Tibial nerve (tissue), 4 donors: ENCODE measurements at regions not wholly inside any gene's neighbourhood (a gene's known extent, or its start where the extent isn't known, plus 50 kb on each side); places are given as distances from the start of the nearest gene placed in this dataset.

ENCODE experiments used
- DNase-seq, 2 donors: peaks; one replicate each; pipeline ENCODE4 v3.0.0-alpha.2; 2019; ENCODE audit warnings: low spot score in 2 of 2
- H3K27ac ChIP-seq, 4 donors: fragments of 200-600 bp; sonication (generic) in 3 of 4; one replicate each; pipeline ENCODE4 v1.5.1; 2017 to 2019; ENCODE audit warnings: mild to moderate bottlenecking in 1 of 4
- H3K27me3 ChIP-seq, 2 donors: fragments of 200-600 bp; sonication (generic) in 1 of 2; one replicate each; pipeline versions ENCODE4 v1.5.1 to v1.6.0; 2017 to 2019
- H3K36me3 ChIP-seq, 3 donors: fragments of 200-600 bp; sonication (generic); one replicate each; pipeline ENCODE4 v1.5.1; 2018 to 2019
- H3K4me1 ChIP-seq, 4 donors: fragments of 200-600 bp; sonication (generic) in 3 of 4; one replicate each; pipeline ENCODE4 v1.5.1; 2017 to 2019
- H3K4me3 ChIP-seq, 4 donors: fragments of 200-600 bp; sonication (generic) in 3 of 4; one replicate each; pipeline ENCODE4 v1.5.1; 2017 to 2019; ENCODE audit warnings: mild to moderate bottlenecking in 1 of 4, moderate library complexity in 1 of 4
- H3K9me3 ChIP-seq, 4 donors: fragments of 200-600 bp; sonication (generic) in 3 of 4; one replicate each; pipeline ENCODE4 v1.5.1; 2017 to 2019
- EP300 ChIP-seq, 2 donors: sonication (generic); formaldehyde crosslinking; IDR thresholded peaks; one replicate each; pipeline ENCODE4 v1.6.1; 2017; ENCODE audit warnings: antibody characterized with exemption in 2 of 2, mild to moderate bottlenecking in 1 of 2
- POLR2A ChIP-seq, 2 donors: fragments of 450-650 bp; IDR thresholded peaks; one replicate each; pipeline ENCODE4 v1.6.1; 2017; ENCODE audit warnings: antibody characterized with exemption in 2 of 2, mild to moderate bottlenecking in 2 of 2, moderate library complexity in 2 of 2
- WGBS, 2 donors: methylation state at CpG; one replicate each; pipeline ENCODE4 v1.1.5; 2018; 5-methylcytosine and 5-hydroxymethylcytosine counted together
- TF ChIP-seq, protein P1 (sequence below), 5 experiments: fragments of 200-600 bp in 3 of 5; fragments of 450-650 bp in 2 of 5; sonication (generic) in 3 of 5; IDR thresholded peaks; one replicate each; pipeline ENCODE4 v1.5.1; 2016 to 2019; ENCODE audit warnings: antibody characterized with exemption in 5 of 5, mild to moderate bottlenecking in 3 of 5, moderate library complexity in 2 of 5

DNA sequence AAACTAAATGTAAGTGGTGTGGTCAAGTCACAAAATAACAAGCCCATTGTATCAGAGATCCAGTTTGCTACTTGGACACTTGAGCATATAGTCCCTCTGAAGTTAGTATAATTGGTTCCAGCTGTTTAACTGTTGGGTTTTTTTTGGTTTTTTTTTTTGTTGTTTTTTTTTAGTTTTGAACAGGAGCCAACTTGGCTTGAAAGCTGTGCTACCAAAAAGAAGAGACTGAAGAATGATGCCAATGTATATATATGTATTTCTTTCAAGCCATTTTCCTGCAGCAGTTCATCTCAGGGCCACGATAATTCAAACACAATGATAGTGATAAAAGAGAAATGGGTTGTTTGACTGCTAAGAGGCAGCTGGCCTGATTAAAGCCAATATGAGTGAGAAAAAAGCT, 138.3 kb downstream of the PCDH18 start:
- Histone ChIP-seq H3K27ac (no peak overlapping the region), H3K36me3 (no peaks in the 10 kb centered on the region), H3K4me1 (peaks cover 0 to 19% (median 6%) of the 10 kb centered on the region in 4 donors), H3K27me3 (no peaks in the 10 kb centered on the region), H3K4me3 (no peak overlapping the region), H3K9me3 (no peaks in the 10 kb centered on the region)
- TF ChIP-seq POLR2A (IDR thresholded peaks at IDR 0.05) (no peak), EP300 (IDR thresholded peaks at IDR 0.05) (no peak)
- TF ChIP-seq, protein P1, sequence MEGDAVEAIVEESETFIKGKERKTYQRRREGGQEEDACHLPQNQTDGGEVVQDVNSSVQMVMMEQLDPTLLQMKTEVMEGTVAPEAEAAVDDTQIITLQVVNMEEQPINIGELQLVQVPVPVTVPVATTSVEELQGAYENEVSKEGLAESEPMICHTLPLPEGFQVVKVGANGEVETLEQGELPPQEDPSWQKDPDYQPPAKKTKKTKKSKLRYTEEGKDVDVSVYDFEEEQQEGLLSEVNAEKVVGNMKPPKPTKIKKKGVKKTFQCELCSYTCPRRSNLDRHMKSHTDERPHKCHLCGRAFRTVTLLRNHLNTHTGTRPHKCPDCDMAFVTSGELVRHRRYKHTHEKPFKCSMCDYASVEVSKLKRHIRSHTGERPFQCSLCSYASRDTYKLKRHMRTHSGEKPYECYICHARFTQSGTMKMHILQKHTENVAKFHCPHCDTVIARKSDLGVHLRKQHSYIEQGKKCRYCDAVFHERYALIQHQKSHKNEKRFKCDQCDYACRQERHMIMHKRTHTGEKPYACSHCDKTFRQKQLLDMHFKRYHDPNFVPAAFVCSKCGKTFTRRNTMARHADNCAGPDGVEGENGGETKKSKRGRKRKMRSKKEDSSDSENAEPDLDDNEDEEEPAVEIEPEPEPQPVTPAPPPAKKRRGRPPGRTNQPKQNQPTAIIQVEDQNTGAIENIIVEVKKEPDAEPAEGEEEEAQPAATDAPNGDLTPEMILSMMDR (IDR thresholded peaks at IDR 0.05) = no peak
- DNase-seq = no peak
- 53 to 76% methylated on average over 1 of the region's 1 CpG for WGBS, 2 donors

DNA sequence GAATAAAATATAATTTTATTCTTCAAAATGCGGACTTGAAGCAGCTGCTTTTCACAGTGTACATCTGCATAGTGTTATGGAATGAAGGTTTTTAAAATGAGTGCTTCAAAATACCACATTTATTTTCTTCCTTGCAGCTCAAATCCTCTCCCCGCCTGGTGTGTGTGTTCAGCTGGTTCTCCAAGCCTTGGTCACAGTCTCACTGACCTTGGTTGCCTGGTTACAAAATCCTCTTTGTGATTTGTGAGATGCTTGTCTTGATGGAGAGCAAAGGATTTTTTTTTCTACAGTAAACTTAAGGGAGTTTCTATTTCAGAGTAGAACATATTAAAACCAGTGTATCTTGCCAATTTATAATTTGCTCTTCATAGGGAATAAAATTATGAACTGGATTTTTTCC, 139.2 kb downstream of the PCDH18 start:
- Histone ChIP-seq H3K27ac (peak overlapping the region in 1 of 4 donors; percentile 62), H3K4me1 (peaks cover 0 to 19% (median 6%) of the 10 kb centered on the region in 4 donors), H3K9me3 (no peaks in the 10 kb centered on the region), H3K27me3 (no peaks in the 10 kb centered on the region), H3K36me3 (no peaks in the 10 kb centered on the region), H3K4me3 (no peak overlapping the region)
- 35 to 38% methylated on average over 2 of the region's 2 CpGs for WGBS, 2 donors
- DNase-seq = peak in 1 of 2 donors; percentile 34
- TF ChIP-seq POLR2A (IDR thresholded peaks at IDR 0.05) (no peak), EP300 (IDR thresholded peaks at IDR 0.05) (no peak)
- TF ChIP-seq, protein P1 (IDR thresholded peaks at IDR 0.05) = no peak

DNA sequence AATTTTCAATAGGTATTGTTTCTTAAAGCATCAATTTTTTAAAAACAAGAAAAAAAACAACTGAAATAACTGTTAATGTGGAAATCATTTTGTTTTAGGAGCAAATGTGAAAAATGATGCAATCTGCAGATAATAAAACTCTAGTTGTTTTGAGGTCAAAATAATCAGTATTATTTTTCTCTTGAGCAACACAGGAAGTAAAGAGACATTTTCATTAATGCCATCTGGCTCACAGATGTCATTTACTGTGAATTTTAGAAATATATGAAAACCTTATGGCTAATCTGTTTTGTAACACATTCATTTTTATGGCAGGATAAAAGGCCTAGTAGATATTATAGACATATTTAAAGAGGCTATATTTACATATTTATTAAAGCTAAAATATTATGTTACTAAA, 141.6 kb downstream of the PCDH18 start:
- H3K27me3 ChIP-seq = no peaks in the 10 kb centered on the region
- H3K4me1 ChIP-seq = peaks cover 0 to 19% (median 6%) of the 10 kb centered on the region in 4 donors
- TF ChIP-seq EP300 (IDR thresholded peaks at IDR 0.05) = peak in 1 of 2 donors; percentile 40
- TF ChIP-seq, protein P1 (IDR thresholded peaks at IDR 0.05) = no peak
- no peak for TF ChIP-seq POLR2A (IDR thresholded peaks at IDR 0.05)
- no peak for DNase-seq
- H3K4me3 ChIP-seq = no peak overlapping the region
- no peaks in the 10 kb centered on the region for H3K9me3 ChIP-seq
- no peak overlapping the region for H3K27ac ChIP-seq
- H3K36me3 ChIP-seq = no peaks in the 10 kb centered on the region

DNA sequence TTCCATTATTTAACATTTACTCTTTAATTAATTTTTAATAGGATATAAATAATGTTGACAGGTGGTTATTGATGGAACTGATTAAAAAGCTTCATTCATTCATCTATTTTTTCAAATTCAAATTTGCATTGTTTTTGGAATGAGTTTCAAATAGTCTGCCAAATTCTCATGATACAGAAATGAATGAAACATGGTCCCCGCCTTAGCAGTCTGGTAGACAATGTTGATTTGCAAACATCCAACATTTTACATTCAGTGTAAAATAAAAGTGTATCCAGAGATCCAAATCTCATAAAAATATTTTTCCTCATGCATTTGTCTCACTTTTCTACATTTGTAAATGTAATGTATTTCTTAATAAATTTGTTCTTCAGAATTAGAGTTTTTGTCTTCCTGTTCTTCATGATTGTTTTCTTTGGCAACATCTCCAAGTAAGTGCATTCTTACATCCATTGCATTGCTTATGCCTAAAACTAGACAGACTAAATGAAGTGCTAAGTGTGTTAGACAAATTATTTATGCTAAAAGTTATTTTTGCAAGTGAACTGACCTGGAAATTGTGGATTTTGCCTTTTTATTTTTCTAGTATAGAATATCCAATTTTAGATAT, 142.3 kb downstream of the PCDH18 start:
- Histone ChIP-seq H3K27me3 (no peaks in the 10 kb centered on the region), H3K36me3 (no peaks in the 10 kb centered on the region), H3K27ac (no peak overlapping the region), H3K9me3 (no peaks in the 10 kb centered on the region), H3K4me1 (peaks cover 0 to 19% (median 6%) of the 10 kb centered on the region in 4 donors), H3K4me3 (no peak overlapping the region)
- WGBS, 2 donors = 86 to 88% methylated on average over 1 of the region's 1 CpG
- TF ChIP-seq EP300 (IDR thresholded peaks at IDR 0.05) = no peak
- TF ChIP-seq, protein P1 (IDR thresholded peaks at IDR 0.05) = no peak
- TF ChIP-seq POLR2A (IDR thresholded peaks at IDR 0.05) = no peak
- DNase-seq = no peak

DNA sequence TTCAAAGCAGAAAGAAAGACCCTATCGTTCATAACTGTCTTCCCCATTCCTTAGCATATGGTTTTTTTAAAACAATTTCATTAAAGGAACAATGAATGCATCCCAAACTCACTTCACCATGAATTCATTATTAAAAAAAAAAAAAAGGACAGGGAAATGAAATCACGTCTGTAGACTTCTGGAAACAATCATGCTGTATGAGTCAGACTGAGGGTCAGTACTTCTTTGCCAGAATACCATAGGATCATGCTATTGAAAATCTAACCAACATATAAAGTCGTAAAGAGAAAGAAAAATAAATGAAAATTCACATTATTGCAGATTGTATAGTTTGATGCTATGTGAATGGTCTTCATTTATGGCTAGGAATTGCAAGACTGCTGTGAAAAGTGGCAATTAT, 144.4 kb downstream of the PCDH18 start:
- no peak overlapping the region for H3K27ac ChIP-seq
- WGBS, 2 donors = 25 to 29% methylated on average over 3 of the region's 3 CpGs
- no peak for DNase-seq
- TF ChIP-seq EP300 (IDR thresholded peaks at IDR 0.05) (no peak), POLR2A (IDR thresholded peaks at IDR 0.05) (no peak)
- TF ChIP-seq, protein P1 (IDR thresholded peaks at IDR 0.05) = no peak
- H3K9me3 ChIP-seq = no peaks in the 10 kb centered on the region
- peaks cover 0 to 12% (median 5%) of the 10 kb centered on the region in 4 donors for H3K4me1 ChIP-seq
- H3K27me3 ChIP-seq = no peaks in the 10 kb centered on the region
- no peaks in the 10 kb centered on the region for H3K36me3 ChIP-seq
- no peak overlapping the region for H3K4me3 ChIP-seq
